CD4-positive, alpha-beta T cell treated with Interleukin-4 for 1 hour (primary cell): ENCODE measurements at regions not wholly inside any gene's neighbourhood (a gene's known extent, or its start where the extent isn't known, plus 50 kb on each side); places are given as distances from the start of the nearest gene placed in this dataset.
"Not testable (repeated sequence)": the region's sequence is repeated elsewhere in the genome, so short reads cannot be mapped to it uniquely, and the experiment has no call there.

Experiments
- DNase-seq, 2 donors: peaks; one replicate each; pipeline ENCODE4 v3.0.0-alpha.2; 2020 to 2022

GRCh38 chr1:222028116-222028515 is 286.2 kb upstream of the DUSP10 start:
- no peak for DNase-seq

- DNase-seq: no peak
These were observed 284.4 kb upstream of the DUSP10 start for GRCh38 chr1:222026280-222026679.

- no peak for DNase-seq
These were observed 281.1 kb upstream of the DUSP10 start for GRCh38 chr1:222023025-222023424.

DNA sequence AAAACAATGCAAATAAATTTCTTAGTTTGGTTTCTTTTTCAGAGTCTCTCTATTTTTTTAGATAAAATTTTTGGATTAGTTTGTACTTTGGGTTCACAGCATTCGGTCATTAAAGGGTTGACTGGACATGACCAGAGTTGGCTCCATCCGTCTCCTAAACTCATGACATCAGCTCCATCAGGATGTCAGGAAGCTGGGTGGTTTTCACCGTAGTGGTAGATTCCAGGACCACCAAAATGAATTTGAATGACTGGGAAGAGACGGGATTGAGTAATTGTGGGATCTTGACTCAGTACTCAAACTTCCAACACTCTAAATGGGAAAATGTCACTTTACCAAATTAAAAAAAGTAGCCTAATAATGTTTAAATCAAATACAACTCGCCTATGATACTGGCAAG is 279.2 kb upstream of the DUSP10 start:
- DNase-seq: no peak

GRCh38 chr1:222020553-222020952 is 278.7 kb upstream of the DUSP10 start:
- DNase-seq: no peak

- DNase-seq: no peak
These were observed 277.1 kb upstream of the DUSP10 start for GRCh38 chr1:222019029-222019428.

DNA sequence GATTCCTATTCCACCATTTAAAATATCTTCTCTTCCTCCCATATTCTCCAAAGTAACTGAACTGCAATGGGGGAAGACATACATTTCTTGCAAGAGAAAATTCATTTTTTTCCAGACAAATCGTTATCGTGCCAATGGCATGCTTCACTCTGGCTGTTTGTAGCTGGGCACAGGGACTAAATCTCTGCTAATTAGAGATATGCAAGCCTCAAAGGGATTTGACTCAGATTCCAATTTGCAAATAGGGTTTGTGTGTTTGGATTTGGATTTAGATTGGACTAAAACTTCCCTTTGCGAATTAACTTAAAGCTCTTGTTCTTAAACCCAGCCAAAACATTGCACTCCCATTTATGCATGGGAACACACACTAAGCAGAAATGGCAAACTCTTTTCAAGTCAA is 276.2 kb upstream of the DUSP10 start:
- DNase-seq: no peak

DNA sequence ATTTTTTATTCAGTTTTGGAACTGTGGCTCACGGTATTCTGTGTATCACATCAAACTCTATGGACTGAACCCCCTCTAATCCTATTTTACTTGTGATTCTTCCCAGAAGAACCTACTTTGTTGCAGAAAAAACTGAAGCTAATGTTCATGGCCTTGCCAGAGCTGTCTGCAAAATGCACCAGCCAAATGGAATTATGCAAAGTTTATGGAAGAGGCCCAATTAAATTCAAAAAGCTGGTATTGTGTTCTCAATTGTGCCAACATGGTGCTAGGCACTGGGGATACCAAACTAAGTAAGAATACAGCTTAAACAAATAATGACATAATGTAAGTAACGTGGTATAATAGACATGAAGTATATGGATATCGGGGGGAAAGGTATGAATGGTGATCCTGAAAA is 273.8 kb upstream of the DUSP10 start:
- no peak for DNase-seq

GRCh38 chr1:222014001-222014400 is 272.1 kb upstream of the DUSP10 start:
- DNase-seq: no peak

- DNase-seq: no peak
These were observed 270.9 kb upstream of the DUSP10 start for GRCh38 chr1:222012816-222013215.

GRCh38 chr1:222010306-222010705 is 268.4 kb upstream of the DUSP10 start:
- DNase-seq: no peak

- peak; percentile 18 to 39 for DNase-seq
These were observed 267.3 kb upstream of the DUSP10 start for GRCh38 chr1:222009105-222009730.

GRCh38 chr1:222006715-222007114 is 264.8 kb upstream of the DUSP10 start:
- DNase-seq: no peak

GRCh38 chr1:222004784-222005183 is 262.9 kb upstream of the DUSP10 start:
- DNase-seq: no peak

GRCh38 chr1:222004034-222004433 is 262.1 kb upstream of the DUSP10 start:
- DNase-seq: no peak

- no peak for DNase-seq
These were observed 260.6 kb upstream of the DUSP10 start for GRCh38 chr1:222002503-222002902.

- DNase-seq: no peak
These were observed 258.2 kb upstream of the DUSP10 start for GRCh38 chr1:222000131-222000530.

DNA sequence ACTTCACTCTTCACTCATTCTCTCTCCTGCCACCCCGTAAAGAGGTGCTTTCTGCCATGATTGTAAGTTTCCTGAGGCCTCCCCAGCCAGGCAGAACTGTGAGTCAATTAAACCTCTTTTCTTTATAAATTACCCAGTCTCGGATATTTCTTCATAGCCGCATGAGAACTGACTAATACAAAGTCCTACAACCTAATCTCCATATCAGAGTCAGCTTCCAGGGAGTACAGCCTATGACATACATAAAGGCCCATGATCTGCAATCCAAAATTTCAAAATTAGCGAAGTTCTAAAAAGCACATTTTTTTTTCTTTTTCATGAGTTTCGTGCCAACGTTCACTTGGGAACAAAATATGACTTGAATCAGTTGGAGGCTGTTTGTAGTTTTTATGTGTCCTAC is 256.9 kb upstream of the DUSP10 start:
- DNase-seq: no peak

- no peak for DNase-seq
These were observed 256.3 kb upstream of the DUSP10 start for GRCh38 chr1:221998186-221998612.

- not testable (repeated sequence) for DNase-seq
These were observed 255.1 kb upstream of the DUSP10 start for GRCh38 chr1:221997012-221997411.

DNA sequence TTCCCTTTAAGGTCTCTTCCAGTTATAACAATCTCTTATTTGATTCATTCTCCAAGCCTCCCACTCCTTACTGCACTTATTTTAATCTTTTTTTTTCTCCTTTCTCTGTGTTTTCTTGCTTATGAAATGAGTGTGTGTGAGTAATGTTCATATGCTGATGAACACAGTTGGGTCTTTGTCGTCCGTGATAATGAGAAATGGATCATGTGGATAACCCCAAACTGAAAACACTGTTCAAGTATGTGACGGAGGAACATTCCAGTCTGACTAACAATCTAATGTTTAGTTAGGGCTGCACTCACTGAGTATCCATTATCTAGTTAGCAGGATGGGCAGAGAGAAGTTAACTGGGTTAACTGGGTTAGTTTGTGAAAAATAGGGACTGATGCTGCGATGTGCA is 253.1 kb upstream of the DUSP10 start:
- no peak for DNase-seq

- no peak for DNase-seq
These were observed 252.4 kb upstream of the DUSP10 start for GRCh38 chr1:221994274-221994698.

GRCh38 chr1:221993444-221993948 is 251.6 kb upstream of the DUSP10 start:
- DNase-seq: no peak

DNA sequence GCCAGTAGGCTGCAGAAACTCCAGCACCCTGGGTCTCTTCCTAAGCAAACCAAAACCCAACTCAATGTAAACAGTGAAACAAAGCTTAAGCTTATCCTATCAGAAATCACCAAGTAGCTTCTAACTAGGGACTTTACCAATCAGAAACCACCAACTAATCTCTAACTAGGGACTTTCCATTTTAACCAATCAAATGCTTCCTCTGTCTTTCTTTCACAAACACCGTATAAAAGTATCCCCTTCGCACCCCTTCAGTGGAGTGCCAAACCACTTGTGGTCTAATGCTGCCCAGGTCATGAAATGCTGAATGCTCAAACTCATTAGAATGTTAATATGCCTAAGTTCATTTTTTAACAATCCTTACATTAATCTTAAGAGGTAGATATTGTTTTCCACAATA is 250.5 kb upstream of the DUSP10 start:
- DNase-seq: no peak

DNA sequence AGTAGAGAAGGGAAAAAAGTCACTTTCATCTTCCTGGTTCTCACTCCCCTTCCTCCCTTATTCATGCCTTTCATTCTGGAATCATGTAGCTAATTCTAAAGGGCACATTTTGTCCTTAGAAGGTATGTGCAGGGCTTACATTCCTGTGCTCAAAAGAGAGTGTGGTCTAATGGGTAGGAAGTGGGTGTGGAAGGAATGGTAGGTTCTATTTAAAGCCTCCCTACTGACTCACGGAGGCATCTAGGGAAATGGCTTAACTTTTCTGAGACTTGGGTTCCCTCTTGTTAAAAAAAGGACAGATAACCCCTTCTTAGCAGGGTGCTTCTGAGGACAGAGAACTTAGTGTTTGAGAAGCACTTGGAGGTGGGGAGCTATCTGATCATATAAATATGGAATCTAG is 249.3 kb upstream of the DUSP10 start:
- no peak for DNase-seq
